Lung (tissue), 11 donors: ENCODE measurements at regions not wholly inside any gene's neighbourhood (a gene's known extent, or its start where the extent isn't known, plus 50 kb on each side); places are given as distances from the start of the nearest gene placed in this dataset.
"Not testable (repeated sequence)": the region's sequence is repeated elsewhere in the genome, so short reads cannot be mapped to it uniquely, and the experiment has no call there.

Experiments used
- ATAC-seq: fragments of 200-7000 bp; cut with Tn5 transposase; one replicate; pipeline ENCODE4 v1.9.1; 2020; ENCODE audit warnings: moderate number of reproducible peaks; ENCODE audit not compliant: insufficient read depth, low FRiP score
- DNase-seq, 3 donors: peaks; one replicate each; pipeline ENCODE4 v3.0.0-alpha.2; 2013 to 2017
- H3K27ac ChIP-seq, 2 donors: one replicate each; pipeline ENCODE4 v1.5.1; 2013; ENCODE audit warnings: mild to moderate bottlenecking in 2 of 2, moderate library complexity in 2 of 2, control low read depth in 1 of 2, inconsistent platforms in 1 of 2, low read depth in 1 of 2, low read length in 1 of 2
- H3K27me3 ChIP-seq, 3 donors: one replicate each; pipeline ENCODE4 v1.5.1; 2013; ENCODE audit warnings: low read length in 2 of 3; ENCODE audit not compliant: control insufficient read depth in 3 of 3, insufficient read depth in 3 of 3
- H3K36me3 ChIP-seq, 4 donors: one replicate each; pipeline ENCODE4 v1.5.1; 2013; ENCODE audit warnings: low read length in 4 of 4, mild to moderate bottlenecking in 1 of 4, moderate library complexity in 1 of 4; ENCODE audit not compliant: control insufficient read depth in 4 of 4, insufficient read depth in 4 of 4
- H3K4me1 ChIP-seq, 5 donors: one replicate each; pipeline ENCODE4 v1.5.1; 2013; ENCODE audit warnings: low read length in 5 of 5, mild to moderate bottlenecking in 2 of 5, moderate library complexity in 1 of 5; ENCODE audit not compliant: control insufficient read depth in 5 of 5, insufficient read depth in 5 of 5
- H3K4me3 ChIP-seq: one replicate; pipeline ENCODE4 v1.5.1; 2013; ENCODE audit warnings: mild to moderate bottlenecking, control low read depth, moderate library complexity
- H3K9ac ChIP-seq, 2 donors: one replicate each; pipeline ENCODE4 v1.5.1; 2013; ENCODE audit warnings: low read length in 2 of 2, control low read depth in 1 of 2; ENCODE audit not compliant: insufficient read depth in 1 of 2
- H3K9me3 ChIP-seq, 4 donors: one replicate each; pipeline ENCODE4 v1.5.1; 2013; ENCODE audit warnings: low read length in 3 of 4, mild to moderate bottlenecking in 1 of 4, moderate library complexity in 1 of 4; ENCODE audit not compliant: control insufficient read depth in 4 of 4, insufficient read depth in 3 of 4
- WGBS, 2 donors: extraction: QIAGEN DNeasy Blood & Tissue Kit; methylation state at CpG; one replicate each; pipeline ENCODE4 v1.1.7; 2013; 5-methylcytosine and 5-hydroxymethylcytosine counted together
- TF ChIP-seq, protein P1 (sequence below): IDR thresholded peaks from 2 replicates; pipeline ENCODE4 v1.5.1; 2012; ENCODE audit warnings: mild to moderate bottlenecking; ENCODE audit errors: control extremely low read depth, extremely low read depth
- donor health status: control.
- donor health status: control.
- donor health status: Bipolar disorder and iron deficiency.
- donor health status: healthy.
- donor health status: DM: yes; HTN: yes; CAD: no.

DNA sequence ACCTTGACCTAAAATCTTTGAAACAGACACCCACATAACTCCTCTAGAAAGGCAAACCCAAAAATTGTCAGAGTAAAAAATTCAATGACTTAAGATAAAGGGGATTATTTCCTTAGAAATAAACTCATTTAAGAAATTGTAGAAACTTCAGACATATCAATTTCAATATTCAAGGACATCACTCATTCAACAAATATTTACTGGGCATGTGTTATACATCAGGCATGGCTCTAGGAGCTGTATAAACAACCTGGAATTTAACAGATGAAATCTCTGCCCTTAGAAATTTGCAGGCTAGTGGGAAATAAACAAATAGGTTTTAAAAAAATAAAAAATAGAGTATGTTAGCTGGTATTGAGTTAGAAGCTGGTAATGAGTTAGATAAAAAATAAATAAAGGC is 84.0 kb upstream of the LSM14A start:
- H3K4me1 ChIP-seq: no peaks in the 10 kb centered on the region
- no peak overlapping the region for H3K27ac ChIP-seq
- H3K27me3 ChIP-seq: no peaks in the 10 kb centered on the region
- H3K9me3 ChIP-seq: no peaks in the 10 kb centered on the region
- TF ChIP-seq, protein P1, sequence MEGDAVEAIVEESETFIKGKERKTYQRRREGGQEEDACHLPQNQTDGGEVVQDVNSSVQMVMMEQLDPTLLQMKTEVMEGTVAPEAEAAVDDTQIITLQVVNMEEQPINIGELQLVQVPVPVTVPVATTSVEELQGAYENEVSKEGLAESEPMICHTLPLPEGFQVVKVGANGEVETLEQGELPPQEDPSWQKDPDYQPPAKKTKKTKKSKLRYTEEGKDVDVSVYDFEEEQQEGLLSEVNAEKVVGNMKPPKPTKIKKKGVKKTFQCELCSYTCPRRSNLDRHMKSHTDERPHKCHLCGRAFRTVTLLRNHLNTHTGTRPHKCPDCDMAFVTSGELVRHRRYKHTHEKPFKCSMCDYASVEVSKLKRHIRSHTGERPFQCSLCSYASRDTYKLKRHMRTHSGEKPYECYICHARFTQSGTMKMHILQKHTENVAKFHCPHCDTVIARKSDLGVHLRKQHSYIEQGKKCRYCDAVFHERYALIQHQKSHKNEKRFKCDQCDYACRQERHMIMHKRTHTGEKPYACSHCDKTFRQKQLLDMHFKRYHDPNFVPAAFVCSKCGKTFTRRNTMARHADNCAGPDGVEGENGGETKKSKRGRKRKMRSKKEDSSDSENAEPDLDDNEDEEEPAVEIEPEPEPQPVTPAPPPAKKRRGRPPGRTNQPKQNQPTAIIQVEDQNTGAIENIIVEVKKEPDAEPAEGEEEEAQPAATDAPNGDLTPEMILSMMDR: no peak
- H3K4me3 ChIP-seq: no peak overlapping the region
- H3K36me3 ChIP-seq: no peaks in the 10 kb centered on the region
- DNase-seq (no peak), ATAC-seq (no peak)
- no peak overlapping the region for H3K9ac ChIP-seq

DNA sequence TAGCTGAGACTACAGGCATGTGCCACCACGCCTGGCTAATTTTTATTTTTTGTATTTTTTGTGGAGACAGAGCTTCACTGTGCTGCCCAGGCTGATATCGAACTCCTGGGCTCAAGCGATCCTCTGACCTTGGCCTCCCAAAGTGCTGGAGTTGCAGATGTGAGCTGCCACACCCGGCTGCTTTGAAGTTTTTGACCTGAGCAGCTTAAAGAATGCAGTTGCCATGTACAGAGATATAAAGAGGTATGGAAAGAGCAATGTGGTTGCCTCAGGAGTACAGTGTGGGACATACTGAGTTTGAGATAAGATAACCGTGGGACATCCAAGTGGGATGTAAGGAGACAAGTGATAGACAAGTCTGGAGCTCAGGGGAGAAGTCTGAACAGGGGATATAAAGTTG is 82.7 kb upstream of the LSM14A start:
- whole genome bisulfite sequencing, 2 donors: 80 to 85% methylated on average over 5 of the region's 5 CpGs

DNA sequence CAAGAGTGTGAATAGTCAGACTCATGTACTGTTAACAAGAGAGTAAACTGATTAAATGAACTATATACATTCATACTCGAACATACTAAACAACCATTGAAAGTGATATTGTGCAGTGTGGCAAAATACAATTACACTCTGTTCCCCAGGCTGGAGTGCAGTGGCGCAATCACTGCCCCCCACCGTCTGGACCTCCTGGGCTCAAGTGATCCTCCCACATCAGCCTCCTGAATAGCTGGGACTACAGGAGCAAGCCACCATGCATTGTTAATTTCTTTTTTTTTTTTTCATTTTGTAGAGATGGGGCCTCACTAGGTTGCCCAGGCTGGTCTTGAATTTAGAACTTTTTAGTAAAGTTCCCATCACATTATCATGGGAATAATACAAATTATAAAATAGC is 77.3 kb upstream of the LSM14A start:
- 80 to 81% methylated on average over 3 of the region's 3 CpGs for WGBS, 2 donors
- Histone ChIP-seq H3K27ac (no peak overlapping the region), H3K9me3 (no peaks in the 10 kb centered on the region), H3K27me3 (peaks cover 0 to 3% (median 0%) of the 10 kb centered on the region in 3 donors), H3K4me1 (peaks cover 0 to 8% (median 0%) of the 10 kb centered on the region in 5 donors), H3K4me3 (no peak overlapping the region), H3K36me3 (no peaks in the 10 kb centered on the region), H3K9ac (no peak overlapping the region)
- ATAC-seq: no peak
- no peak for DNase-seq
- TF ChIP-seq, protein P1: no peak

More for the DNA sequence above, 82.7 kb upstream of the LSM14A start:
- no peaks in the 10 kb centered on the region for H3K4me1 ChIP-seq
- no peak overlapping the region for H3K27ac ChIP-seq
- TF ChIP-seq, protein P1: no peak
- no peak for ATAC-seq
- H3K9me3 ChIP-seq: no peaks in the 10 kb centered on the region
- H3K4me3 ChIP-seq: no peak overlapping the region
- no peak for DNase-seq
- H3K36me3 ChIP-seq: no peaks in the 10 kb centered on the region
- H3K9ac ChIP-seq: no peak overlapping the region
- H3K27me3 ChIP-seq: no peaks in the 10 kb centered on the region

DNA sequence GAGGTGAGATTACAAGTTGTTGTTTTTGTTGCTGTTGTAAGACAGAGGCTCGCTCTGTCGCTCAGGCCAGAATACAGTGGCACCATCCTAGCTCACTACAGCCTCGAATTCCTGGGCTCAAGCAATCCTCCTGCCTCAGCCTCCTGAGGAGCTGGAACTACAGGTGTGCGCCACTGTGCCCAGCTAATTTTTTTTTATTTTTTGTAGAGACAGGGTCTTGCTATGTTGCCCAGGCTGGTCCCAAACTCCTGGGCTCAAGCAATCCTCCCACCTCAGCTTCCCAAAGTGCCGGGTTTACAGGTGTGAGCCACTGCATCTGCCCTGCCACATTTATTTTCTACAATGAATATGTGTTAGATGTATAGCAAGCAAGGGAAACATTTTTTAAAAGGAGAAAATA is 76.9 kb upstream of the LSM14A start:
- not testable (repeated sequence) for H3K4me3 ChIP-seq
- 94 to 98% methylated on average over 5 of the region's 5 CpGs for WGBS, 2 donors

More for the DNA sequence above, 76.9 kb upstream of the LSM14A start:
- H3K9me3 ChIP-seq, H3K27me3 ChIP-seq, DNase-seq, H3K4me1 ChIP-seq, H3K27ac ChIP-seq, ATAC-seq, H3K9ac ChIP-seq, H3K36me3 ChIP-seq: not testable (repeated sequence)
